ENCODE measurements at regions not wholly inside any gene's neighbourhood (a gene's known extent, or its start where the extent isn't known, plus 50 kb on each side); places are given as distances from the start of the nearest gene placed in this dataset.

DNA sequence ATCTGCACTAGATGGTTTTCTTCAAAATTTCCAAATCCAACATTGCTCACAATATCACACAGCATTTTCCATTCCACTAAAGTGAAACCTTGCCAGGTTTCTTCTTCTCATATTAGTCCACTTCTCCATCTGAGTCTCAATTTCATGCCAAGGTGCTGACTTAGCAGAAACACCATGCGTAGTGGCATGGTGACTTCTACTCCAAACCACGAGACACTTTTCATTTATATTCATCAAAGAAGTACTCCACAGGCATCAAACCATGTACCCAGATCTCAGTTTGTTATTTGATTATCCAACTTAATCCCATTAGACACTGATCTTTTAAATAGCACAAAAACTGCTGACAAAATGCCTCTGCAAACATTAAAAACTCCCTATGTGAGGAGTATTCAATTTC lies 233.4 kb upstream of the ITGA1 start:
- Histone ChIP-seq H3K27ac (no peak overlapping the region), H3K4me3 (ENCODE audit: low read depth in 1 of 2, low read length in 1 of 2) (no peak overlapping the region), H3K36me3 (no peaks in the 10 kb centered on the region), H3K4me1 (ENCODE audit: control insufficient read depth in 1 of 2, insufficient read depth in 1 of 2, low read depth in 1 of 2, low read length in 1 of 2) (no peaks in the 10 kb centered on the region), H3K27me3 (no peaks in the 10 kb centered on the region), H3K9me3 (no peaks in the 10 kb centered on the region)
- TF ChIP-seq, protein P1, sequence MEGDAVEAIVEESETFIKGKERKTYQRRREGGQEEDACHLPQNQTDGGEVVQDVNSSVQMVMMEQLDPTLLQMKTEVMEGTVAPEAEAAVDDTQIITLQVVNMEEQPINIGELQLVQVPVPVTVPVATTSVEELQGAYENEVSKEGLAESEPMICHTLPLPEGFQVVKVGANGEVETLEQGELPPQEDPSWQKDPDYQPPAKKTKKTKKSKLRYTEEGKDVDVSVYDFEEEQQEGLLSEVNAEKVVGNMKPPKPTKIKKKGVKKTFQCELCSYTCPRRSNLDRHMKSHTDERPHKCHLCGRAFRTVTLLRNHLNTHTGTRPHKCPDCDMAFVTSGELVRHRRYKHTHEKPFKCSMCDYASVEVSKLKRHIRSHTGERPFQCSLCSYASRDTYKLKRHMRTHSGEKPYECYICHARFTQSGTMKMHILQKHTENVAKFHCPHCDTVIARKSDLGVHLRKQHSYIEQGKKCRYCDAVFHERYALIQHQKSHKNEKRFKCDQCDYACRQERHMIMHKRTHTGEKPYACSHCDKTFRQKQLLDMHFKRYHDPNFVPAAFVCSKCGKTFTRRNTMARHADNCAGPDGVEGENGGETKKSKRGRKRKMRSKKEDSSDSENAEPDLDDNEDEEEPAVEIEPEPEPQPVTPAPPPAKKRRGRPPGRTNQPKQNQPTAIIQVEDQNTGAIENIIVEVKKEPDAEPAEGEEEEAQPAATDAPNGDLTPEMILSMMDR (IDR thresholded peaks at IDR 0.05) = no peak

DNA sequence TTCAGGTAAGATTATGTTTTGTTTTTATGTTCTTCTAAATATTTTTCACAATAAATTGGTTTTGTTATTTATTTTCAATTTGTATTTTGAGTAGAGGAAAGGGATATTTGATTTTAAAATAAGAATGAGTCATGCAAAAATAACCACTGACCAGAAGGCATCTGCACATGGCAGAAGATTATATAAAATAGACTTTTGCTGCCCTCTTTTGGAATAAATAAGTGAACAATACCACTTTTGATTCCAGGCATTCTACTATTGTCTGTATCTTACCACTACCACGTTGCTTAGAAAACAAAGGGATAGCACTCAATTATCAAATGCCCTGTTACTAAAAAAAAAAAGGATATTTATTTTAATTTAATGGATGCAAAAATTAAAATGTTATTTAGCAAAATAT lies 227.3 kb upstream of the ITGA1 start:
- no peaks in the 10 kb centered on the region for H3K9me3 ChIP-seq
- TF ChIP-seq, protein P1 (IDR thresholded peaks at IDR 0.05) = no peak
- no peak overlapping the region for H3K27ac ChIP-seq
- H3K4me3 ChIP-seq (ENCODE audit: low read depth in 1 of 2, low read length in 1 of 2) = no peak overlapping the region
- no peaks in the 10 kb centered on the region for H3K27me3 ChIP-seq
- H3K36me3 ChIP-seq = no peaks in the 10 kb centered on the region
- no peaks in the 10 kb centered on the region for H3K4me1 ChIP-seq (ENCODE audit: control insufficient read depth in 1 of 2, insufficient read depth in 1 of 2, low read depth in 1 of 2, low read length in 1 of 2)

DNA sequence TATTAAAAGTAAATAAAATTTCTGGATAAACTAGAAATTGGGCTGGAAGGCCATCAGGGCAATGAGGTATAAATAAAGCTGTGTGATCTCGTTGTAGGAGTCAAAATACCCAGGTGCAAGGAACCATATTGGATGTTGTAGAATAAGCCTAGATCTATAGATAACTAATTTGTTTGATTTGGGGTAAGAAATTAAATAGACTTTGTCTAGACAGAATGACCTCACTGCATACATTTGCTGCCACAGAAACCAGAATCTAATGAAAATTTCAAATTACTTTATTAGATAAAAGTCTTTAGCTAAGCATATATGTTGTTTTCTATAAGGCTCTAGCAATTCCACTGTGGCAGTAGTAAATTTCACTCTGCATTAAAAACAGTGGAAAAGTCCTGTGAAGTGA lies 225.2 kb upstream of the ITGA1 start:
- Histone ChIP-seq H3K4me3 (ENCODE audit: low read depth in 1 of 2, low read length in 1 of 2) (no peak overlapping the region), H3K27me3 (no peaks in the 10 kb centered on the region), H3K9me3 (no peaks in the 10 kb centered on the region), H3K27ac (no peak overlapping the region), H3K4me1 (ENCODE audit: control insufficient read depth in 1 of 2, insufficient read depth in 1 of 2, low read depth in 1 of 2, low read length in 1 of 2) (no peaks in the 10 kb centered on the region), H3K36me3 (no peaks in the 10 kb centered on the region)
- TF ChIP-seq, protein P1 (IDR thresholded peaks at IDR 0.05) = no peak

DNA sequence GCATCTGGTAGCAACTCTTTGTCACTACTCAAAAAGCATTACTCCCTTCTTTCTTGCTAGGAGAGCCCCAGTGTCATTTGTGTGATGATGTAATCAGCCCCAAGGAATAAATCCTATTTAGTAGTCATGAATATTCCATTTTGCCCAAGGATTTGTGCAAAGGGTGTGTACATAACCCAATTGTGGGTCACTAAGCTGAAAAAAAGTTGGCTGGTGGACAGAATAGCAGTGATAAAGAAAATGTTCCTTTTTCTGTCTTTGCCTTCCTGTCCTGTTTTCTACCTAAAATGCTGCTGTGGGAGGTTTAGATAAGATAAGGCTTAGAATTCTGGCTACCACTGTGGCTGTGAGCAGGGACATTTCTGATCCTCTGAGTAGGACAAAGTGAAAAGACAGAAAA lies 223.1 kb upstream of the ITGA1 start:
- H3K4me3 ChIP-seq (ENCODE audit: low read depth in 1 of 2, low read length in 1 of 2) = no peak overlapping the region
- no peaks in the 10 kb centered on the region for H3K27me3 ChIP-seq
- TF ChIP-seq, protein P1 (IDR thresholded peaks at IDR 0.05) = no peak
- no peaks in the 10 kb centered on the region for H3K9me3 ChIP-seq
- no peaks in the 10 kb centered on the region for H3K36me3 ChIP-seq
- no peaks in the 10 kb centered on the region for H3K4me1 ChIP-seq (ENCODE audit: control insufficient read depth in 1 of 2, insufficient read depth in 1 of 2, low read depth in 1 of 2, low read length in 1 of 2)
- H3K27ac ChIP-seq = no peak overlapping the region

DNA sequence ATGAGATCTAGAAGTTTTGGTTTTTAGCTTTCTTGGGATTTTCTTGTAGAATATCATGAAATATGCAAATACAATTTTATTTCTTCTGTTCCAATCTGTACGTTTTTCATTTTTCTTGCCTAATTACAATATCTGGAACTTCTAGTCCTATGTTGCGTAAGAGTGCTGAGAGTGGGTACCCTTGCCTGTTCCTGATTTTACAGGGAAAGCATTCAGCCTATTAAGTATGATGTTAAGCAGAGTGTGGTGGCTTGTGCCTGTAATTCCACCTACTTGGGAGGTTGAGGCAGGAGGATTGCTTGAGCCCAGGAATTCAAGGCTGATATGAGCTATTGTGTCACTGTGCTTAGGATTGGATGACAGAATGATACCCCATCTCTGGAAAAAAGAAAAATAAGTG lies 210.2 kb upstream of the ITGA1 start:
- no peaks in the 10 kb centered on the region for H3K27me3 ChIP-seq
- no peak overlapping the region for H3K27ac ChIP-seq
- H3K4me3 ChIP-seq (ENCODE audit: low read depth in 1 of 2, low read length in 1 of 2) = no peak overlapping the region
- H3K4me1 ChIP-seq (ENCODE audit: control insufficient read depth in 1 of 2, insufficient read depth in 1 of 2, low read depth in 1 of 2, low read length in 1 of 2) = no peaks in the 10 kb centered on the region
- H3K9me3 ChIP-seq = no peaks in the 10 kb centered on the region
- no peaks in the 10 kb centered on the region for H3K36me3 ChIP-seq
- TF ChIP-seq, protein P1 (IDR thresholded peaks at IDR 0.05) = no peak

DNA sequence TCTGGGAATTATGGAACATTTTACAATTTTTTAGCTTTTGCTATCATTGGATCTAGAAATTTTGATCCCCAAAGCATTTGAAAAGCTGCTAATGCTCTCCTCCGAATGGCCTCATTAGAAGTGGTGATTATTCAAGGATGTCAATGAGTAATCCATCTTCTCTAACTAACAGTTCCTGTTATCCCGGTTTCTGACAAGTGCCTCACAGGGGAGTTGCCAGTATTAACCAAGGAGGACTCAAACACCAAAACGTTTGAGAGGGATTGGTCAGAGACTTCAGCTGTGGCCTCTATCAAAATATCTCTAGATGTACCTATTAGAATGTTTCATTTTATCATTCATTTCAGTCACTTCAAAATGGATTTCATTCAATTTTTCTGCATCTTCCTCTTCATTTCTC lies 208.3 kb upstream of the ITGA1 start:
- TF ChIP-seq, protein P1 (IDR thresholded peaks at IDR 0.05) = no peak
- Histone ChIP-seq H3K27ac (no peak overlapping the region), H3K9me3 (no peaks in the 10 kb centered on the region), H3K4me3 (ENCODE audit: low read depth in 1 of 2, low read length in 1 of 2) (no peak overlapping the region), H3K27me3 (no peaks in the 10 kb centered on the region), H3K4me1 (ENCODE audit: control insufficient read depth in 1 of 2, insufficient read depth in 1 of 2, low read depth in 1 of 2, low read length in 1 of 2) (no peaks in the 10 kb centered on the region), H3K36me3 (no peaks in the 10 kb centered on the region)
